GM23338 (cell line): ENCODE measurements at regions not wholly inside any gene's neighbourhood (a gene's known extent, or its start where the extent isn't known, plus 50 kb on each side); places are given as distances from the start of the nearest gene placed in this dataset.

Experiments
- ATAC-seq: fragments of 200-7000 bp; cut with Tn5 transposase; 3 replicates; pipeline ENCODE4 v1.9.1; 2020
- DNase-seq: peaks from one replicate; pipeline ENCODE4 v3.0.0-alpha.2; 2015; ENCODE audit warnings: low spot score
- H2AFZ ChIP-seq: fragments of 200-600 bp; sonication (generic); 2 replicates; pipeline ENCODE4 v1.8.0; 2016; ENCODE audit warnings: antibody characterized with exemption, mild to moderate bottlenecking, moderate library complexity
- H3F3A ChIP-seq: fragments of 200-600 bp; sonication (generic); replicated peaks from 2 replicates; pipeline ENCODE4 v1.8.0; 2017; ENCODE audit warnings: antibody characterized with exemption, mixed run types, low read depth
- H3K27ac ChIP-seq: fragments of 200-600 bp; sonication (generic); 2 replicates; pipeline ENCODE4 v1.6.1; 2016; ENCODE audit warnings: low read depth
- H3K27me3 ChIP-seq: fragments of 200-600 bp; sonication (generic); 2 replicates; pipeline ENCODE4 v1.8.0; 2016; ENCODE audit warnings: mild to moderate bottlenecking, mixed run types, moderate library complexity; ENCODE audit not compliant: insufficient read depth
- H3K36me3 ChIP-seq: fragments of 200-600 bp; sonication (generic); 2 replicates; pipeline ENCODE4 v1.8.0; 2016; ENCODE audit warnings: mild to moderate bottlenecking; ENCODE audit not compliant: insufficient read depth
- H3K4me1 ChIP-seq: fragments of 200-600 bp; sonication (generic); 2 replicates; pipeline ENCODE4 v1.8.0; 2016; ENCODE audit warnings: mild to moderate bottlenecking, moderate library complexity; ENCODE audit not compliant: insufficient read depth
- H3K4me2 ChIP-seq: fragments of 200-600 bp; sonication (generic); 2 replicates; pipeline ENCODE4 v1.7.1; 2017; ENCODE audit warnings: mixed run types
- H3K4me3 ChIP-seq: fragments of 200-600 bp; sonication (generic); 2 replicates; pipeline ENCODE4 v1.6.1; 2016; ENCODE audit warnings: mixed run types
- H3K79me2 ChIP-seq: fragments of 200-600 bp; sonication (generic); replicated peaks from 2 replicates; pipeline ENCODE4 v1.8.0; 2017; ENCODE audit warnings: mild to moderate bottlenecking; ENCODE audit not compliant: insufficient read depth
- H3K9me2 ChIP-seq: fragments of 200-600 bp; sonication (generic); 2 replicates; pipeline ENCODE4 v1.8.0; 2017; ENCODE audit not compliant: insufficient read depth
- H4K20me1 ChIP-seq: fragments of 200-600 bp; sonication (generic); replicated peaks from 2 replicates; pipeline ENCODE4 v1.8.0; 2017; ENCODE audit warnings: mild to moderate bottlenecking; ENCODE audit not compliant: insufficient read depth
- H3K27ac Mint-ChIP-seq: 2 replicates; pipeline ENCODE4 v1.8.0; 2020; ENCODE audit warnings: inconsistent platforms, mild to moderate bottlenecking, moderate library complexity, mixed read lengths
- H3K27me3 Mint-ChIP-seq: 3 replicates; pipeline ENCODE4 v1.8.0; 2022; ENCODE audit warnings: low read depth, mild to moderate bottlenecking, moderate library complexity, mixed read lengths, inconsistent platforms; ENCODE audit not compliant: insufficient read depth, poor library complexity
- H3K36me3 Mint-ChIP-seq: 3 replicates; pipeline ENCODE4 v1.8.0; 2021; ENCODE audit warnings: low read depth, mild to moderate bottlenecking, inconsistent platforms, moderate library complexity, mixed read lengths
- H3K4me1 Mint-ChIP-seq: 3 replicates; pipeline ENCODE4 v1.8.0; 2020; ENCODE audit warnings: mild to moderate bottlenecking, inconsistent platforms, mixed read lengths
- H3K4me3 Mint-ChIP-seq: 3 replicates; pipeline ENCODE4 v1.8.0; 2021; ENCODE audit warnings: moderate library complexity, mild to moderate bottlenecking, inconsistent platforms, mixed read lengths
- H3K9me3 Mint-ChIP-seq: 3 replicates; pipeline ENCODE4 v1.8.0; 2020; ENCODE audit warnings: moderate library complexity, mild to moderate bottlenecking, inconsistent platforms, mixed read lengths
- CREB1 ChIP-seq: fragments of 250-450 bp; sonication (Bioruptor Pico); IDR thresholded peaks from 2 replicates; pipeline ENCODE4 v1.5.0; 2020; ENCODE audit warnings: low read depth, mild to moderate bottlenecking, moderate library complexity
- EZH2phosphoT487 ChIP-seq: fragments of 200-600 bp; sonication (generic); IDR thresholded peaks from one replicate; pipeline ENCODE4 v1.8.1; 2018; ENCODE audit warnings: antibody characterized with exemption; ENCODE audit not compliant: unreplicated experiment
- JUNB ChIP-seq: IDR thresholded peaks from one replicate; pipeline ENCODE4 v1.6.1; 2016; ENCODE audit warnings: antibody characterized with exemption; ENCODE audit not compliant: unreplicated experiment
- NANOG ChIP-seq: IDR thresholded peaks from 2 replicates; pipeline ENCODE4 v1.6.1; 2016; ENCODE audit warnings: antibody characterized with exemption, borderline replicate concordance
- POLR2AphosphoS5 ChIP-seq: IDR thresholded peaks from 2 replicates; pipeline ENCODE4 v1.6.1; 2016; ENCODE audit warnings: antibody characterized with exemption, low read depth
- STAT1 ChIP-seq: IDR thresholded peaks from one replicate; pipeline ENCODE4 v1.6.1; 2016; ENCODE audit warnings: antibody characterized with exemption; ENCODE audit not compliant: unreplicated experiment
- ZNF114 ChIP-seq: fragments of 250-450 bp; sonication (Bioruptor Pico); IDR thresholded peaks from 2 replicates; pipeline ENCODE4 v1.5.0; 2020; ENCODE audit warnings: mild to moderate bottlenecking, moderate library complexity
- ZNF331 ChIP-seq: fragments of 250-450 bp; sonication (Bioruptor Pico); IDR thresholded peaks from 2 replicates; pipeline ENCODE4 v1.5.0; 2020; ENCODE audit warnings: low read depth, mild to moderate bottlenecking, moderate library complexity
- TF ChIP-seq, protein P1 (sequence below): IDR thresholded peaks from one replicate; pipeline ENCODE4 v1.6.1; 2018; ENCODE audit warnings: antibody characterized with exemption; ENCODE audit not compliant: unreplicated experiment
- TF ChIP-seq, protein P2 (sequence below), 2 experiments: fragments of 200-600 bp in 1 of 2; sonication (generic) in 1 of 2; conservative IDR thresholded peaks; 2 replicates each; pipeline versions ENCODE4 v1.5.1 to v1.6.1; 2016 to 2017; ENCODE audit warnings: antibody characterized with exemption in 2 of 2, low read depth in 2 of 2, mild to moderate bottlenecking in 2 of 2, moderate library complexity in 1 of 2
- TF ChIP-seq, protein P3 (sequence below): IDR thresholded peaks from 2 replicates; pipeline ENCODE4 v1.6.1; 2016; ENCODE audit warnings: antibody characterized with exemption
- TF ChIP-seq, protein P4 (sequence below): fragments of 250-450 bp; sonication (Bioruptor Pico); IDR thresholded peaks from 2 replicates; pipeline ENCODE4 v1.5.0; 2020; ENCODE audit warnings: mild to moderate bottlenecking, moderate library complexity

DNA sequence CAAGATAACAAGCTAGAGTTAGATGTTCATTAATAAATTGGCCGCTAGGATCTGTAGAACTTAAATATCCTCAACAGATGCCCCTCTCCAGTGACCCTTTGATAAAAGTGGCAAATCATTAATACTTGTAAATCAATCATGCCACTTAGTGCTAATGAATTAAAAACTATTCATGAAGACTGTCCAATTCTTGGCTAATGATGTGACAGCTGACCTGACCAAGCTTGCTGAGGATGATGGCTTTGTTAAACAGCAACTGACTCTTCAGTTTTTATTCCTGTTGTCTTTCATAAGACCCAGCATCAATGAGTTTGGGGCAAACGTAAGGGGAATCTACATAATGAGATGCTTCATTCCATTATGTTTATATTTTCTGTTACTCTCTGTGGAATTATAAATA, 396.8 kb upstream of the NMUR2 start:
- ATAC-seq (no peak), DNase-seq (no peak)
- no peaks in the 10 kb centered on the region for H3F3A ChIP-seq
- no peak overlapping the region for H3K4me3 ChIP-seq
- no peak overlapping the region for H2AFZ ChIP-seq
- no peaks in the 10 kb centered on the region for H3K9me3 Mint-ChIP-seq
- no peaks in the 10 kb centered on the region for H3K4me1 ChIP-seq
- no peaks in the 10 kb centered on the region for H3K79me2 ChIP-seq
- no peaks in the 10 kb centered on the region for H3K4me1 Mint-ChIP-seq
- H4K20me1 ChIP-seq = no peaks in the 10 kb centered on the region
- H3K27ac Mint-ChIP-seq = no peak overlapping the region
- TF ChIP-seq, protein P1, sequence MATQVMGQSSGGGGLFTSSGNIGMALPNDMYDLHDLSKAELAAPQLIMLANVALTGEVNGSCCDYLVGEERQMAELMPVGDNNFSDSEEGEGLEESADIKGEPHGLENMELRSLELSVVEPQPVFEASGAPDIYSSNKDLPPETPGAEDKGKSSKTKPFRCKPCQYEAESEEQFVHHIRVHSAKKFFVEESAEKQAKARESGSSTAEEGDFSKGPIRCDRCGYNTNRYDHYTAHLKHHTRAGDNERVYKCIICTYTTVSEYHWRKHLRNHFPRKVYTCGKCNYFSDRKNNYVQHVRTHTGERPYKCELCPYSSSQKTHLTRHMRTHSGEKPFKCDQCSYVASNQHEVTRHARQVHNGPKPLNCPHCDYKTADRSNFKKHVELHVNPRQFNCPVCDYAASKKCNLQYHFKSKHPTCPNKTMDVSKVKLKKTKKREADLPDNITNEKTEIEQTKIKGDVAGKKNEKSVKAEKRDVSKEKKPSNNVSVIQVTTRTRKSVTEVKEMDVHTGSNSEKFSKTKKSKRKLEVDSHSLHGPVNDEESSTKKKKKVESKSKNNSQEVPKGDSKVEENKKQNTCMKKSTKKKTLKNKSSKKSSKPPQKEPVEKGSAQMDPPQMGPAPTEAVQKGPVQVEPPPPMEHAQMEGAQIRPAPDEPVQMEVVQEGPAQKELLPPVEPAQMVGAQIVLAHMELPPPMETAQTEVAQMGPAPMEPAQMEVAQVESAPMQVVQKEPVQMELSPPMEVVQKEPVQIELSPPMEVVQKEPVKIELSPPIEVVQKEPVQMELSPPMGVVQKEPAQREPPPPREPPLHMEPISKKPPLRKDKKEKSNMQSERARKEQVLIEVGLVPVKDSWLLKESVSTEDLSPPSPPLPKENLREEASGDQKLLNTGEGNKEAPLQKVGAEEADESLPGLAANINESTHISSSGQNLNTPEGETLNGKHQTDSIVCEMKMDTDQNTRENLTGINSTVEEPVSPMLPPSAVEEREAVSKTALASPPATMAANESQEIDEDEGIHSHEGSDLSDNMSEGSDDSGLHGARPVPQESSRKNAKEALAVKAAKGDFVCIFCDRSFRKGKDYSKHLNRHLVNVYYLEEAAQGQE = no peak
- TF ChIP-seq NANOG (no peak), POLR2AphosphoS5 (no peak), ZNF331 (CRISPR knock-in tag) (no peak), STAT1 (no peak), CREB1 (CRISPR knock-in tag) (no peak), ZNF114 (CRISPR knock-in tag) (no peak), JUNB (no peak), EZH2phosphoT487 (no peak)
- TF ChIP-seq, protein P2, sequence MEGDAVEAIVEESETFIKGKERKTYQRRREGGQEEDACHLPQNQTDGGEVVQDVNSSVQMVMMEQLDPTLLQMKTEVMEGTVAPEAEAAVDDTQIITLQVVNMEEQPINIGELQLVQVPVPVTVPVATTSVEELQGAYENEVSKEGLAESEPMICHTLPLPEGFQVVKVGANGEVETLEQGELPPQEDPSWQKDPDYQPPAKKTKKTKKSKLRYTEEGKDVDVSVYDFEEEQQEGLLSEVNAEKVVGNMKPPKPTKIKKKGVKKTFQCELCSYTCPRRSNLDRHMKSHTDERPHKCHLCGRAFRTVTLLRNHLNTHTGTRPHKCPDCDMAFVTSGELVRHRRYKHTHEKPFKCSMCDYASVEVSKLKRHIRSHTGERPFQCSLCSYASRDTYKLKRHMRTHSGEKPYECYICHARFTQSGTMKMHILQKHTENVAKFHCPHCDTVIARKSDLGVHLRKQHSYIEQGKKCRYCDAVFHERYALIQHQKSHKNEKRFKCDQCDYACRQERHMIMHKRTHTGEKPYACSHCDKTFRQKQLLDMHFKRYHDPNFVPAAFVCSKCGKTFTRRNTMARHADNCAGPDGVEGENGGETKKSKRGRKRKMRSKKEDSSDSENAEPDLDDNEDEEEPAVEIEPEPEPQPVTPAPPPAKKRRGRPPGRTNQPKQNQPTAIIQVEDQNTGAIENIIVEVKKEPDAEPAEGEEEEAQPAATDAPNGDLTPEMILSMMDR (conservative IDR thresholded peaks at IDR 0.05; ENCODE audit: low read depth in 2 of 2) = no peak
- TF ChIP-seq, protein P3, sequence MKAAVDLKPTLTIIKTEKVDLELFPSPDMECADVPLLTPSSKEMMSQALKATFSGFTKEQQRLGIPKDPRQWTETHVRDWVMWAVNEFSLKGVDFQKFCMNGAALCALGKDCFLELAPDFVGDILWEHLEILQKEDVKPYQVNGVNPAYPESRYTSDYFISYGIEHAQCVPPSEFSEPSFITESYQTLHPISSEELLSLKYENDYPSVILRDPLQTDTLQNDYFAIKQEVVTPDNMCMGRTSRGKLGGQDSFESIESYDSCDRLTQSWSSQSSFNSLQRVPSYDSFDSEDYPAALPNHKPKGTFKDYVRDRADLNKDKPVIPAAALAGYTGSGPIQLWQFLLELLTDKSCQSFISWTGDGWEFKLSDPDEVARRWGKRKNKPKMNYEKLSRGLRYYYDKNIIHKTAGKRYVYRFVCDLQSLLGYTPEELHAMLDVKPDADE = no peak
- TF ChIP-seq, protein P4, sequence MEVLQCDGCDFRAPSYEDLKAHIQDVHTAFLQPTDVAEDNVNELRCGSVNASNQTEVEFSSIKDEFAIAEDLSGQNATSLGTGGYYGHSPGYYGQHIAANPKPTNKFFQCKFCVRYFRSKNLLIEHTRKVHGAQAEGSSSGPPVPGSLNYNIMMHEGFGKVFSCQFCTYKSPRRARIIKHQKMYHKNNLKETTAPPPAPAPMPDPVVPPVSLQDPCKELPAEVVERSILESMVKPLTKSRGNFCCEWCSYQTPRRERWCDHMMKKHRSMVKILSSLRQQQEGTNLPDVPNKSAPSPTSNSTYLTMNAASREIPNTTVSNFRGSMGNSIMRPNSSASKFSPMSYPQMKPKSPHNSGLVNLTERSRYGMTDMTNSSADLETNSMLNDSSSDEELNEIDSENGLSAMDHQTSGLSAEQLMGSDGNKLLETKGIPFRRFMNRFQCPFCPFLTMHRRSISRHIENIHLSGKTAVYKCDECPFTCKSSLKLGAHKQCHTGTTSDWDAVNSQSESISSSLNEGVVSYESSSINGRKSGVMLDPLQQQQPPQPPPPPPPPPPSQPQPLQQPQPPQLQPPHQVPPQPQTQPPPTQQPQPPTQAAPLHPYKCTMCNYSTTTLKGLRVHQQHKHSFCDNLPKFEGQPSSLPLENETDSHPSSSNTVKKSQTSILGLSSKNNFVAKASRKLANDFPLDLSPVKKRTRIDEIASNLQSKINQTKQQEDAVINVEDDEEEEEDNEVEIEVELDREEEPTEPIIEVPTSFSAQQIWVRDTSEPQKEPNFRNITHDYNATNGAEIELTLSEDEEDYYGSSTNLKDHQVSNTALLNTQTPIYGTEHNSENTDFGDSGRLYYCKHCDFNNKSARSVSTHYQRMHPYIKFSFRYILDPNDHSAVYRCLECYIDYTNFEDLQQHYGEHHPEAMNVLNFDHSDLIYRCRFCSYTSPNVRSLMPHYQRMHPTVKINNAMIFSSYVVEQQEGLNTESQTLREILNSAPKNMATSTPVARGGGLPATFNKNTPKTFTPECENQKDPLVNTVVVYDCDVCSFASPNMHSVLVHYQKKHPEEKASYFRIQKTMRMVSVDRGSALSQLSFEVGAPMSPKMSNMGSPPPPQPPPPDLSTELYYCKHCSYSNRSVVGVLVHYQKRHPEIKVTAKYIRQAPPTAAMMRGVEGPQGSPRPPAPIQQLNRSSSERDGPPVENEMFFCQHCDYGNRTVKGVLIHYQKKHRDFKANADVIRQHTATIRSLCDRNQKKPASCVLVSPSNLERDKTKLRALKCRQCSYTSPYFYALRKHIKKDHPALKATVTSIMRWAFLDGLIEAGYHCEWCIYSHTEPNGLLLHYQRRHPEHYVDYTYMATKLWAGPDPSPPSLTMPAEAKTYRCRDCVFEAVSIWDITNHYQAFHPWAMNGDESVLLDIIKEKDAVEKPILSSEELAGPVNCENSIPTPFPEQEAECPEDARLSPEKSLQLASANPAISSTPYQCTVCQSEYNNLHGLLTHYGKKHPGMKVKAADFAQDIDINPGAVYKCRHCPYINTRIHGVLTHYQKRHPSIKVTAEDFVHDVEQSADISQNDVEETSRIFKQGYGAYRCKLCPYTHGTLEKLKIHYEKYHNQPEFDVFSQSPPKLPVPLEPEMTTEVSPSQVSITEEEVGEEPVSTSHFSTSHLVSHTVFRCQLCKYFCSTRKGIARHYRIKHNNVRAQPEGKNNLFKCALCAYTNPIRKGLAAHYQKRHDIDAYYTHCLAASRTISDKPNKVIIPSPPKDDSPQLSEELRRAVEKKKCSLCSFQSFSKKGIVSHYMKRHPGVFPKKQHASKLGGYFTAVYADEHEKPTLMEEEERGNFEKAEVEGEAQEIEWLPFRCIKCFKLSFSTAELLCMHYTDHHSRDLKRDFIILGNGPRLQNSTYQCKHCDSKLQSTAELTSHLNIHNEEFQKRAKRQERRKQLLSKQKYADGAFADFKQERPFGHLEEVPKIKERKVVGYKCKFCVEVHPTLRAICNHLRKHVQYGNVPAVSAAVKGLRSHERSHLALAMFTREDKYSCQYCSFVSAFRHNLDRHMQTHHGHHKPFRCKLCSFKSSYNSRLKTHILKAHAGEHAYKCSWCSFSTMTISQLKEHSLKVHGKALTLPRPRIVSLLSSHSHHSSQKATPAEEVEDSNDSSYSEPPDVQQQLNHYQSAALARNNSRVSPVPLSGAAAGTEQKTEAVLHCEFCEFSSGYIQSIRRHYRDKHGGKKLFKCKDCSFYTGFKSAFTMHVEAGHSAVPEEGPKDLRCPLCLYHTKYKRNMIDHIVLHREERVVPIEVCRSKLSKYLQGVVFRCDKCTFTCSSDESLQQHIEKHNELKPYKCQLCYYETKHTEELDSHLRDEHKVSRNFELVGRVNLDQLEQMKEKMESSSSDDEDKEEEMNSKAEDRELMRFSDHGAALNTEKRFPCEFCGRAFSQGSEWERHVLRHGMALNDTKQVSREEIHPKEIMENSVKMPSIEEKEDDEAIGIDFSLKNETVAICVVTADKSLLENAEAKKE (CRISPR knock-in tag) = no peak
- no peaks in the 10 kb centered on the region for H3K36me3 ChIP-seq
- H3K36me3 Mint-ChIP-seq = no peaks in the 10 kb centered on the region
- no peak overlapping the region for H3K27ac ChIP-seq
- H3K27me3 Mint-ChIP-seq = no peaks in the 10 kb centered on the region
- H3K9me2 ChIP-seq = no peaks in the 10 kb centered on the region
- H3K27me3 ChIP-seq = no peaks in the 10 kb centered on the region
- H3K4me3 Mint-ChIP-seq = no peak overlapping the region
- no peak overlapping the region for H3K4me2 ChIP-seq
